NCI-H1436 (cell line): ENCODE measurements at regions not wholly inside any gene's neighbourhood (a gene's known extent, or its start where the extent isn't known, plus 50 kb on each side); places are given as distances from the start of the nearest gene placed in this dataset.
"Not testable (repeated sequence)": the region's sequence is repeated elsewhere in the genome, so short reads cannot be mapped to it uniquely, and the experiment has no call there.

Experiments used
- DNase-seq: peaks from one replicate; lab custom pipeline; 2025; lab: John Stamatoyannopoulos, UW

- DNase-seq = no peak
Observed at GRCh38 chr10:119996944-119997343, 104.4 kb downstream of the SEC23IP start.

DNA sequence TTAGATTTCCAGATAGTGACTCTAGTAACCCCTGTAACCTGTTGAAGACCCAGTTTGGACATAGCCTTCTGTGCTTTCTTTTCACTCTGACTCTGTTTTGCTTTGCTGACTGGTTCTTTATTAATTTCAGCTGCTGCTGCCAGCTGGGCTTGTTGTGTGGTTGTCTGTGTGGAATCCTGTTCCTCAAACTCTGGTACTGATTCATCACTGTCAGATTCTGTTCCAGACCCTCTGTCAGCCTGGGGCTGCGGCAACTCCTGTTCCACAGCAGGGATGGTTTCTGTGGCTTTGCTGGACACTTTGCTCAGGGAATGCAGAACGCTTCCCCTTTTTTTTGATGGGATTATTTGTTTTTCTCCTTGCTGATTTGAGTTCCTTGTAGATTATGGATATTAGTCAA, 104.9 kb downstream of the SEC23IP start:
- DNase-seq = no peak

GRCh38 chr10:120002785-120003184, 110.3 kb downstream of the SEC23IP start:
- no peak for DNase-seq

GRCh38 chr10:120005207-120006201, 113.0 kb downstream of the SEC23IP start:
- DNase-seq = no peak

- DNase-seq = no peak
Observed at GRCh38 chr10:120007261-120007660, 114.7 kb downstream of the SEC23IP start.

GRCh38 chr10:120011359-120012130, 119.0 kb downstream of the SEC23IP start:
- no peak for DNase-seq

GRCh38 chr10:120012131-120012400, 119.5 kb downstream of the SEC23IP start:
- no peak for DNase-seq

GRCh38 chr10:120012566-120012965, 120.0 kb downstream of the SEC23IP start:
- DNase-seq = no peak

GRCh38 chr10:120014031-120014430, 121.5 kb downstream of the SEC23IP start:
- no peak for DNase-seq

- no peak for DNase-seq
Observed at GRCh38 chr10:120015064-120015463, 122.5 kb downstream of the SEC23IP start.

- no peak for DNase-seq
Observed at GRCh38 chr10:120016906-120017305, 124.4 kb downstream of the SEC23IP start.

- no peak for DNase-seq
Observed at GRCh38 chr10:120017733-120018417, 125.3 kb downstream of the SEC23IP start.

DNA sequence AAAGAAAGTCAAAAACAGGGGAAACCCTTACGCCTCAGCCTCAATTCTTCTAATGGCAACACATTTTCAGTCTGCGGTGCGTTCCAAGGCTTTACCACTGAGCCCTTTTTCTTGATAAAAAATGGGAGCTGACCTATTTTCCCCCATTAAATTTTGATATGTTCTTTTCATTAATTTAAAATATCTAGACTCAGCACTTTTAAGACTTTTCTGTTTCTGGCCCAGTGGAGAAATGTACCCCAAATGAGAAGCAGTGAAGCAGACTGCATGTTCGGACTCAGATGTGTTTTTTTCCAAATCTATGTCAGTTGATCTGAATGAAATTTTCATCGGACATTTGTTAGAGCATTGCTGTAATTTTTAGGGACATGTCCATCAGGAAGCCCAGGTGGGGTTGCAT, 126.2 kb downstream of the SEC23IP start:
- DNase-seq = no peak

DNA sequence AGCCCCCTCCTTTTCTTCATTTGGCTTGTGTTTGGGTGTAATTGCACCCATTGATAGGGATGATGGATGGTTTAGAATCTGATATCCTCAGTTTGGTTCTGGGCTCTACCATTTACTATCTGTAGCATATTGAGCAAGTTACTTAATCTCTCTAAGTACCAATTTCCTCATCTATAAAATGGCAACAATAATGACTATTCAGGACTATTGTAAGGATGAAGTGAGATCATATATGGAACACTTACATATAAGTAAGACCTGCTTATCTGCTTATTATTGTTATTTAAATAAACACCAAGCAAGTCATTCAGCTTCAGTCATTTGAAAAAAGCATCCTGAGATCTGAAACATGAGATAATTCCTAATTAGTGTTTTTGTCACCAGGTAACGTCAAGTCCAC, 127.0 kb downstream of the SEC23IP start:
- peak; percentile 66 for DNase-seq

GRCh38 chr10:120022357-120022756, 129.8 kb downstream of the SEC23IP start:
- no peak for DNase-seq

- DNase-seq = no peak
Observed at GRCh38 chr10:120034236-120034635, 141.7 kb downstream of the SEC23IP start.

DNA sequence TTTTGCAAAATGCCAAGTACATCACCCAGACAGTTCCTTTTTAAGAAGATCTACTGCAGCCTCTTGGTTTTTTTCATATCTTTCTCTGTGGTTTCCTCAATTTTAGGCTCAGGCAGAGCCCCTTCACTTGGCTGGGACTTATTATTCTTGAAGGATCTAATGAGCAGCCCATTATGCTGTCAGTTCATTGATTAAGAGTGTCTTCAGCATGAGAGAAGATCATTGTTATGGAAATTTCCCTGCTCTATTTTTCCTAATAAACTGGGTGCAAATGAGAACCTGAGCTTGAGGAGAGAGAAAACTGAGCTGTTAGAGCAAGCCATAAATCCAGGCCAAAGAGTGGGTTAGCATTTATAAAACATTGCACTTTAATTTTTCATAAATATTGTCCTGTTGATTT, 146.5 kb downstream of the SEC23IP start:
- DNase-seq = no peak

DNA sequence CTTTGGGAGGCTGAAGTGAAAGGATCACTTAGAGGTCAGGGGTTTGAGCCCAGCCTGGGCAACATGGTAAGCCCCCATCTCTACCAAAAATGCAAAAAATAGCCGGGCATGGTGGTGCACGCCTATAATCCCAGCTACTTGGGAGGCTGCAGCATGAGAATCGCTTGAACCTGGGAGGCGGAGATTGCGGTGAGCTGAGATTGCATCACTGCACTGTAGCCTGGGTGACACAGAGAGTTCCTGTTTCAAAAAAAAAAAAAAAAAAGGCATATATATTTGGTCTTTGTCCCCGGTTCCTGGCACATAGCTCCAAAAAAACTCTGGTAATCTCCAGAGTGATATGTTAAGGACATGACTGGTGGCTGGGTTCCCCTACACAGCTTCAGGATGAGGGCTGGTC, 147.3 kb downstream of the SEC23IP start:
- no peak for DNase-seq

GRCh38 chr10:120041807-120042559, 149.5 kb downstream of the SEC23IP start:
- no peak for DNase-seq

GRCh38 chr10:120042705-120043104, 150.2 kb downstream of the SEC23IP start:
- DNase-seq = no peak

- not testable (repeated sequence) for DNase-seq
Observed at GRCh38 chr10:120047373-120047772, 154.8 kb downstream of the SEC23IP start.

DNA sequence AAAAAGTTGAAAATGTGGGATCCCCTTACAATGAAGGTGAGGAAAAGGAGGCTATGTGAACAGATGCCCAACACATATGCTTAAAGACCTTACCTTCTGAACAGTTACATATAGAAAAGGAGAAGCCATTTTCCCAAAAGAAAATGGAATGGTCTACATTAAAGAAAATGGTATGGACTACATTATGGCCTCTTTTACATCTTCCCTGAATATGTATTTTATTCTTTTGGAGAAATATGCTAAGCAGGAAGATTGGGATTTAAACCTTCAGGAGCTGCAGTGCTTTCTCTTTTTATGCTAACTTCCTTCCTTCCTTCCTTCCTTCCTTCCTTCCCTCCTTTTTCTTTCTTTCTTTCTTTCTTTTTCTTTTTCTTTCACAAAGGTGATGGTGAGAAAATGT, 155.4 kb downstream of the SEC23IP start:
- no peak for DNase-seq
